GM19324 (cell line): ENCODE measurements at regions not wholly inside any gene's neighbourhood (a gene's known extent, or its start where the extent isn't known, plus 50 kb on each side); places are given as distances from the start of the nearest gene placed in this dataset.

Source experiments
- ATAC-seq: cut with Tn5 transposase; IDR thresholded peaks from one replicate; pipeline ENCODE4 v1.9.1; 2021; ENCODE audit warnings: mild to moderate bottlenecking, moderate library complexity; ENCODE audit not compliant: unreplicated experiment, low FRiP score

DNA sequence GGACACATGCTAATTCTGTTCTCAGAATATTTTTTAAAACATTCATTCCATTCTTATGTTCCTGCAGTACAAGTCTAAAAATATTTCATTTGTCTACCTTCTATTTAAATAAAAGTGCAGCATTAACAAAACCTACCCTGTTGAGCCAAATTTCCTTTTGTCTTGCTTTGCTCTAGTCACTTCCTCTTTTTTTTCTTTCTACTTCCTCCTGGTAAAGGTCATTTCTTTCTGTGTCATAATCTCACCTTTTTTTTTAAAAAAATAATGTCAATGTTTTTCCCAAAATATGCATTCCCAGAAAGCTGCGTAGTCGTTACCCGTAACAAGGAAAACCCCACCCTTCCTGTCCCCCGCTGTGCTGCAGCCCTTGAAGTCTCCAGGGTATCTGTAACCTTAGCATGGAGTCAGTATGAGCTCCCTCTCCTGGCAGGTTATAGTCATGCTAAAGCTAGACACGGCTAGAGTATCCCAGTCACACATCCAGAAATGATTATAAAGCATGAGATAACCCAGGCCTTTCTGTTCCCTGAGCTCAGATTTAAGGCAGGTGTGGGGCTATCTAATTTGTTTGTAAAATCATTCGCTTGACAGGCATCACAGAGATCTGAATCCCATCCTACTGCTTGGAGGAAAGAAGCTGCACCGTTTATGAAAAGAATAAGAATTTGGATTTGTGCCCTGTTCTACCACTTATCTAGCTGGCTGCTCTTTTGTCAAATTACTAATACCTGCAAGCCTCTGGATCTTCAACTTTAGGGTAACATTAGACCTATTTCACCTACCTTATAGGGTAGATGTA is 51.1 kb upstream of the EED start:
- peak; percentile 81 for ATAC-seq

DNA sequence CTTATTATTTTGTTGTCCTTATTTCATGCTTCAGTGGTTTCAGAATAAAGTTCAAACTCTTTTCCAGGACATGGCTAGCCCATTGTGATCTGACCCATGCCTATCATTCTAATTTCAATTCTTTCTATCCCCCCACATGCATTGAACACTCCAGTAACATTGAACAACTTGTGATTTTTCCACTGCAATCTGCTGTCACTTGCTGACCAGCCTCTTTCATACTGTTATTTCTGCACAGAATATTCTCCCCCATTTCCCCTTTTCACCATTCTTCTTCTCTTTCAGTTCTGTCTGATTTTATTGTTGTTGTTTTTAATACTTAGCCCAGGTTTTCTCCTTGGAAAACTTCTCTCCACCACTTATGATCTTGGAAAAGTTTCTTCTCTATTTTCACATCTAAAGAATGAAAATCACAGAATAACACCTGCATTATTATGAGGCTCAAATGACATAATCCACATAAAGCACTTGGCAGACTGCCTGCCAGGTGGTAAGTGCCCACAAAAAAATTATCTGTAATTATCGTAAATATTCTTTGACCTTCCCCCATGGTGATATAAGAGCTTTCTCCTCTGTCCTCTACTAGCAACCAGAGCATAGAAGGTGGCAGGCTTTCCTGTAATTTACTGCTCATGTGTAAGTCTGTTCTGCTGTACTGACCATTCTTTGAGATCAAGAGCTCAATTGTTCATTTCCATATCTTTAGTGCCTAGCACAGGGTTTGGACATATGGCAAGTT is 51.9 kb upstream of the EED start:
- peak; percentile 3 for ATAC-seq

DNA sequence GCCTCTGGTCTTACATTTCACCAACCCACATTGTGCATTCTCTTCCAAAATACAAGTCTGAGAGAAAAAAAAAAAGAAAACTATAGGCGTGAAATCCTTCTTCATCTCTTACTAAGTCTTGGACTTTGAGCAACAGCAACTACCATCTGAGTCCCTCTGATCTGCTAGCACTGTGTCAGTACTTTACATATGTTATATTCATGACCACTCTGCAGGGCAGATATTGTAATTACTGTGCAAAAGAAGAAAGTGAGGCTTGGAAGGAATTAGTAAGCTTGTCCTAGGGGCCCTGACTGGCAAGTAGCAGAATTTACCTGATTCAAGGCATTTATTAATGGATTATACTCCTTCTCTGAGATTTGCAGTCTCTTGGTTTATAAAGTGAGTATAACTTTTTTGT is 52.7 kb upstream of the EED start:
- ATAC-seq: no peak

DNA sequence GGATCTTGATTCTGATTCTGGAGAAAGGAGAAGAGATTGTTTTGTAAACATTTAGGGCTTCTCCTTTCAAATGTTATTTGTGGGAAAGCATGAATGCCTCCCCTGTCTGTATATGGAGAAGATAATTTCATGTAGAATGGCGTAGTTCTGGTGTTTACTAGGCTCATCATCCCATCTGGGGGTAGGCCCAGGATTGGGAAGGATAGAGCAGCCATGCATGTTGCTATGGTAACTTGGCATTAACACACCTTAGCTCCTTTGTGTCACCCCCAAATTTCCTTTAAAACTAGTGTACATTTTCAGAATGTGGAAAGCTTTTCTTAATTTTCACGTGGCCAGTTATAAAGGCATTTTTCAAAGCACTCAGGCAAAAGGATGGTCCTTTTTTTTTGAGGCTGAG is 57.5 kb upstream of the EED start:
- ATAC-seq: no peak

DNA sequence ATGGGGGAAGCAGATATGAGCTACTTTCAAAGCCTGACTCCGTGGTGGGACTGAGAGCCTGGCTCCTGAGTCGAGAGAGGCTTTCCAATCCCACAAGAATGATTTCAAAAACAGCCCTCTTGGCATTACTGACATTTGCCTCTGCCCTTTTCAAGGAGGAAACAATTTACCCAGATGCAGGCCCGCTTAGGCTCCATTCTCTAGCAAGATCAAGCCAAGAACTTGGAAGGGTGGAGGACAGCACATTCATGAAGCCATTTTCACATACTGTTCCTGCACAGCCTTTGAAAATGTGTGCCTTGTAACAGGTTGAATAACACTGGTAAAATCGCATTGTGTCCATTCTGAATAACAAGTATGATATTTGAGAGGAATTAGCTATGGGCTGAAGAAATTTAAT is 58.2 kb upstream of the EED start:
- ATAC-seq: no peak

DNA sequence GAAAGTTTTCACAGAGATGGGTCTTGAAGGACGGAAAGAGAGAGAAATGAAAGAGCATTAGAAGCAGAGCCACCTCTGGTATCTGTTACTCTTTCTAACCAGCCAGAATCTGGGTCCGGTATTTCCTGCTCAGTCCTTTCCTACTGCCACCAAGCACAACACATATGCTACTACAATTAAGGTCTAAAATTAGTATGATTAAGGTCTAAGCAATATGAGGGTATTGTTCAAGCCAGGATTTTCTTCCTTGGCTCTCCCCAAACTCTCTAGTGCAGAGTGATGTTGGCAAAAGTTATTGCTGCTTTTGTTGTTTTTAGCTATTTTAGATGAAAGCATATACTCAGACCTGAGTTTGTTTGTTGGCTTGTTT is 59.2 kb upstream of the EED start:
- ATAC-seq: no peak

DNA sequence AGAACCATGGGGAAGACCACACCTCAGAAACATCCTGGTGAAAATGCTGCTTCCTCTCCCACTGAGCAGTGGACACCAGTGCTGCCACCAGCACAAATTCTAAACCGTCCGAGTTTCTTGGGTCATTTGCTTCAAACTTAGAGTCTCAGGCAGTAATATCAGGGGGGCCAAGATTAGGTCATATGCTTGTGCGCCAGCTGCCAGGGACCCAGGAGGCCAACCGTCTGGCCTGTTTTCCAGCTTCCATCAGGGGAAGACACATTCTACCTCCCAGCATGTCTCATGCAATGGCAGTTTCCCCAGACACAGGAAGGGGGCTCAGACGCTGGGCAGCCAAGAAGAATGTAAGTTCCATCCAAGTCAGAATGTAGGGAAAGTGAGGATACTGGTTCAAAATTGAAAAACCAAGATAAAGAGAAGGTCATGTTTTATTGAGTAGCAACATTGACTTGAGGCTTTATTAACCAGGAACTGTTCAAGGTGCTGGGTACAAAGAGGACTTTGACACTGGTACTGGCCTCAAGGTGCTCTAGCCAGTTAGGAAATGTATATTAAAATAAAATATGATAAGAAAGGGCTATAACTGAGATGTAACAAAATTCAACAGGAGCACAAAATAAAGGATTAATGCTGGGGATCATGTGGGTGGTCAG is 59.7 kb upstream of the EED start:
- ATAC-seq: no peak

DNA sequence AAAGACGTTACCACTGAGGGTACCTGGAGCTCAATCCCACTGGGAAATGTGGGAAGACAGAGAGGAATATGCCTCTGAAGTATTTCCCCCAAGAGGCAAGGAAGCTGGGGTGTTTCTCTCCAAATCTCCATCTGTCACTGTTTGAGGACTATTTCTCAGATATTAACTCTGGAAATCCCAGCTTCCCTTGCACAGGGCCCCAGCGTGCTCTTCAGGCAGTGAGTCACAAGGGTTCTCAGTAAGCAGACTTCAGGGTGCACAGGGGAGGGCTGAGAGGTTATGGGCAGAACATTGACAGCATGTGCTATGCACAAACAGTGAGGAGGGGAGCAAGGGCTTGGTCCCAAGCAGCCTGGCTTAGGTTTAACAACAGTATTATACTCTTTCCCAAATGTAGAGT is 60.9 kb upstream of the EED start:
- no peak for ATAC-seq

DNA sequence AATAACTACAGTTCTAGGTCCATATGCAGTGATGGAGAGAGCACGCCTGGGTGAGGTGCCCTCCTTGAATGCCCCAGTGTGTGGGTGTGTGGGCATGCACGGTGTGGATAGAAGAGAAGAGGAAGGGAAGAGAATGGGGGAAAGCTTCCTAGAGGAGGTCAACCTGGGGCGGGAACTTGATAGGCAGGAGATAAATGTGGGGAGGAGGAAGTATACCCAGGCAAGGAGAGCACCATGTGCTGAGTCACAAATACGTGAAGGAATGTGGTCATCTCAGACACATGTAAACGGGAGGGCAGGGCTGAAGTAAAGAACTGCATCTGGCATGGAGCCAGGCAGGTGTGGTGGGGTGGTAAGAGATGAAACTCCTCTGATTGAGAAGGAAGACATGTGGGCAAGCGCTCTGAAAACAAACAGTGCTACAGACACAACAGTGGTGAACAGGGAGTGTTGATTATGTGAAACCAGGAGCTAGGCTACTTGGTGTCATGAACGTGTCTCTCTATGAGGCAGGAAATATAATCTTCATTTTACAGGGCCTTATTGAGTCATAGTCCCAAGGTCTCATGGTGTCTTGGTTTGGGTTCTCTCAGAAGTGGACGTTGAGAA is 61.5 kb upstream of the EED start:
- ATAC-seq: peak; percentile 90

DNA sequence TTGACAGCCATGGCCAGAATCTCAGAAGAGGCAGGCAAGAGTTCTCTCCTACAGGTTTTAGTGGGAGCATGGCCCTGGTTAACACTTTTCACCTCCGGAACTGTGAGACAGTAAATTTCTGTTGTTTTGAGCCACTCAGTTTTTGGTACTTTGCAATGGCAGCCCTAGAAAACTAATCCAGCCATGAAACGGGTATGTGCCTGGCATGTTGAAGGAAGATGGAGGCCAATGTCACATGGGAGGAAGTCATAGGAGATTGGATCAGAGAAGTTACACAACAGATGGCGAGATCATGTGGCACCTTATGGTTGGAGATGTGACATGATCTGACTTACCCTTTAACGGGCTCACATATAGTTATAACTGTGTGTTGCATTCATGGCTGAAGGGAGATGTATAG is 63.2 kb upstream of the EED start:
- no peak for ATAC-seq

DNA sequence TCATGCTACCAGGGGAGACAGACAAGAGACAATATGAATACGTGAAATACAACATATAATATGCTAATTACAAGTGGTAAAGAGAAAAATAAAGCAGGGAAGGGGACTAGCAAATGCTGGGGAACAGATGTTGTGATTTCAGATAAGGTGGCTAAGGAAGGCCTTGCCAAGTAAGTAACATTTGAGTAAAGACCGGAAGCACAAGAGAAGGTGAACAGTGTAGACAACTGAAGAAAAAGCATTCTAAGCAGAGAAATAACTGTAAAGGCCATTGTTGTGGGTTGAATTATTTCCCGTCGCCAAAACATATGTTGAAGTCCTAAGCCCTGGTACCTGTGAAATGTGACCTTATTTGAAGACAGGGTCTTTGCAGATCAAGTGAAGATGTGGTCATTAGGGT is 63.7 kb upstream of the EED start:
- ATAC-seq: no peak

DNA sequence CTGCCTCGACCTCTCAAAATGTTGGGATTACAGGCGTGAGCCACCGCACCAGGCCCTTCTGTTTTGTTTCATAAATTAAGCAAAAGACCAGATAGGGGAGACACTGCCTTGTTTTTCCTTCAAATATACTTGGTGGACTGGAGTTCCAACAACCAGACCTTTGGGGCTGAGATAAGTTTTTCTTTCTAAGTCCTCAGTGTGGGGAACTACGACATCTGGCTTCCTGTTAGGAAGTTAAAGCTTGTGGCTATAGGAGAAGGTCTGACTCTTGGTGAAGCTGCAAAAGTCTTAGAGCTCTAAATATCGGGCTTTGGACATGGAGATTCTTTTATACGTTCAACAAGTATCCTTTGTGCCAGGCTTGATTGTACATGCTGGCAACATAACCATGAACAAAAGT is 64.1 kb upstream of the EED start:
- ATAC-seq: no peak

DNA sequence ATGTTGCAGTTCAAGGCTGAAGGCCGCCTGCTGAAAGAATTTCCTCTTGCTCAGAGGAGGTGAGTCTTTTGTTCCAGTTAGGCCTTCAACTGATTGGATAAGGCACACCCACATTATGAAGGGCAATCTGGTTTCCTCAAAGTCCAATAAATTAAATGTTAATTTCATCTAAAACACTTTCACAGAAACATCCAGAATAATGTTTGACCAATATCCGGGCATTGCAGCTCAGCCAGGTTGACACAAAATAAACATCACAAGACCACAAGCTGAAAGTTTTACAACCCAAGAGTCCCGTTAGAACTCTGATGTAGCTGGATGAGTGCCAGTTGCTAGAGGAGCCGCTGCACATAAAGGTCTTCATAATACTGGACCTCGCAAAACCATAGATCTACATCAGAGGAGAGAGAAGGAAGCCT is 64.9 kb upstream of the EED start:
- ATAC-seq: no peak

DNA sequence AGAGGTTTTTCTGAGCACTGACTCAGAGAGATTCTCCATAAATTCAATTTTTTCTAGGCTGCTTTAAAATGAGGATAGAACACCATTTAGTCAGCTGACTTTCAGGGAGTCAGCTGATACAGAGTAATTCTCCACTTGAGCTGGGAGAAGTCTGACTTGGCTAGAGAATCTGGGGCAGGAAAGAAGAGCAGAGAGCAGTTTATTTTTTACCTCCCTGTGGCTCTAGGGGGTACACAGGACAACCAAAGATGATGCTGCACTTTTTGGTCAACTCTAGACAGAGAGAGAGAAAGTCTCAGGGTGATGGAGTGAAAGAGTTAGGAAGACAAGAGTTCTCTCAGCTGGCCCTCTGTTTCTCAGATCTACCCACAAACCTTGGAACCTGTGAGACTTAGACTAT is 67.3 kb upstream of the EED start:
- ATAC-seq: no peak

DNA sequence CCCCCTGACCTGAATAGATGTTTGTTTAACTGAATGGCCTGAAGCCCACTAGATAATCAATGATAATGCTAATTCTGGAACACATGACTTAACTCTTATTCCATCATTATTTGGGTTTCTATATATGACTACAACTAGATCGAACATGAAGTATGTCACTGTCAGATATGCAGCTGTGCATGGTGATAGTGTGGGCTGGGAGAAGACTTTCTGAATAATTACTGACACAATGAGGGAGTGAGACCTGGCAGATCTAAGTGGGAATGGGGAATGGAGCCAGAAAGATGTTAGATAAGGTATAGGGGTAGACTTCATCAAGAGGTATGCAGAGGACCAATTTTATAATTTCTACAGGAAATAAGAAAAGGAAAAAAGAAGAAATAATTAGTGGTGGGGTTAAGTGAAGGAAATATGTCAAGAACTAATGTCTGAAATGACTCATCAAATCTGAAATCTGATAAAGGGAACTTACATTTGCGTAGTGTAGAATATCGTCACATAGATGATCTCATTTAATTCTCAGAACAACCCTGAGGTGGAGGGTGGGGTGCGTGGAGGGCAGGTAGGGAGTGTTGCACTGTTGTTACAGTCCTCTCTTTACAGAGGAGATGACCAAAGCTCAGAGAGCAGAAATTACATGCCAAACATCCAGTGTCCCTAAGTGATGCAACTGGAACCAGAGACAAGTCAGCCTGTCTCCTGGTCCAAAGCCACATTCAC is 68.2 kb upstream of the EED start:
- ATAC-seq: no peak

DNA sequence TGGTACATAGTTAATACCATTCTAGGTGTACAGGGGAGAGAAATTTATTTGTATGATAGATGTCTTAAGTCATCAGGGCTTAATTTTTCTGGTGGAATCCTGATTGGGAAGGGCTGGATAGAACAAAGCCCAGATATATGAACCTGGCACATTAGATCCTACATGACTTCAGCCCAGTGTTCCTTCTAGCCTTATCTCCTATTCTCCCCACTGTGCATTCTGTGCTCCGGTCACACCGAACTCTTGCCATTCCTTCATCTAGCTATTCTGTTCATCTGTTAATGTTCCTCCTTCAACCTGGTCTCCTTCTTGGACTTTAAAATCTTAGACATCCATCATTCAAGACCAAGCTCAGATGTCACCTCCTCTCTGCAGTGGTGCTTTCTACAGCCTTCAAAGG is 68.9 kb upstream of the EED start:
- no peak for ATAC-seq

DNA sequence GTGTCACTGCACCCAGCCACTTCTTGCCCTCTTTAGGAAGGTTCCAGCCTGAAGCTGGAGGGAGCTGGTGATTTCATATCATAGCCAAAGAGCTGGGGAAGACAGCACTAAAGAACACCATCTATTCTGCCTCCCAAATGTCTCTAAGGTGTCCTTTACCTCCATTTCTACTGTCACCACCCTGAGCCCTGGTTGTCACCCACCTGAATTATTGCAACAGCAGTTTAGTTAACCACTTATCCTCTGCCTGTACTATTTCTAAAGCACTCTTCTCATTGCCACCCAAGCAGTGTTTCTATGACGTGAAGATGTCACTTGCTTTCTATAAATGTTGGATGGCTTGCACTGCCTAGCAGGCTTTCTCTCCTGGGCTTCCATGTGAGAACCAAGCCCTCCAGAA is 69.4 kb upstream of the EED start:
- no peak for ATAC-seq

DNA sequence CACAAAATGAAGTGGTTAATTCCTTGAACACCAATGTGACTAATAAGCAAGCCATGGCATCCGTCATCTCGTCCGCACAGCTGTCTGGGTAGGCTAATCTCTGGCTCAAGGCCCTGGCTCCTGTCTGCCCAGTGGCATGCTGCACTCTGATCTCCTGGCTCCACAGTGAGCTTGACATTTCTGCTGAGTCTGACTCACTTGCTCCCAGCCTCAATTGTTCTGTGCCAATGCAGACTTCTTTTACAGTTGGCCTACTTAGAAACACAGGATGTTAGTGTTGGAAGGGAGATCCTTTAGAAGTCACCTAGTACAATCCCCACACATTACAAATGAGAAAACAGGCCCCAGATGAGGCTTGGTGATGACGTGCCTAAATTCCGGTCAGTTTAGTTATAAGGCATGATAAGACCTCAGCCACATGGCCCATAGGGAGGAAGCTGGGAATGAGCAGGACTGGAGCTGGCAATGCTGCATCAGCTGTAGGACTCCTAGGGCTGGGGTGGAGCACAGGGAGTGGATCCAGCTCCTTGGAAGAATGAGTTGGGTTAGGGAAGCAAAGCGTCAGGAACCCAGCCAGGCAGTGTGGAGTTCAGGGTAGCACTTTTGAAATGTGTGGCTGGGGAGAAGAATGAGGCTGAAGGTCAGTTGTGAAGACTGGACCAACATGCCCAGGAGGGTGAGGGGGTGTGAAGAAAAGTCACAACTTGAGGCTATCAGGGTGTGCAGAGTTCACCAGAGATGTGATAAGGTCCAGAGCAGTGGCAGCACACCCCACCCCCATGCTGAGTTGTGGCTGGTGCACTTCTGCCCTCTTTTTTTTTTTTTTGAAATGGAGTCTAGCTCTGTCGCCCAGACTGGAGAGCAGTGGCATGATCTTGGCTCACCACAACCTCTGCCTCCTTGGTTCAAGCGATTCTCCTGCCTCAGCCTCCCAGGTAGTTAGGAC is 70.2 kb upstream of the EED start:
- no peak for ATAC-seq

DNA sequence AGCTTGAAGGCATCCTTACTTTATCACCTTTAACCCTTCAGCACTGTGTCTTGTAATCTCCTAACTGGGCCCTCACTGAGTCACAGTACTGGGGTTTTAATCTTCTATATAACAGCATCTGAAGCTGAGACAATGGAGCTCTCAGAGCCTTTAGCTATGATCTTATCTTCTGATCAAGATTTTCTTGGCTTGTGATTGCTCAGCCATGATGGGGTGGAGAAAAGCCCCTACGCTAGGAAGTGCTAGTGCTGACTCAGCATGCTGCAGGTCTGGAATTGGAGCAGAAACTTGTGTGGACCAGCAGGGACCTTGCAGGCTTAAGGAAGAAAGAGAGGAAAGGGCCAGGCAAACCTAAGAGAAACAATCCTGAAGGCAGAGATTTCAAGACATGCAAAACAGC is 71.7 kb upstream of the EED start:
- ATAC-seq: no peak

DNA sequence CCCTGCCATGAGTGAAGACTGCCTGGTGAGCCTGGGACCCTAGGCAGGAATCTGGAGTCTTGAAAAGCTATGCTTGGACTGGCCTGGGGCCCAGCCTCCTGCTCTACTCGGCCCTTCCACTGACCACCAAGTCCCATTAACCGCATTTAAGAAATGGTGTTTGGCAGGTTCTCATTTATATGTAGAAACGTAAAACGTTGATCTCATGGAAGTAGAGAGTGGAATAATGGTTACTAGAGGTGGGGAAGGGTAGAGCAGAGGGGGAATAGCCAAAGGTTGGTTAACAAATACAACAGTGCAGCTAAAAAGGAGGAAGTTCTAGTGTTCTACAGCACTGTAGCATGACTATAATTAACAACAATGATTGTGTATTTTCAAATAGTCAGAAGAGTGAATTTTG is 72.9 kb upstream of the EED start:
- ATAC-seq: no peak
